NCI-H2196 treated with DMSO at 0.1 percent for 48 hours (cell line): ENCODE measurements at regions not wholly inside any gene's neighbourhood (a gene's known extent, or its start where the extent isn't known, plus 50 kb on each side); places are given as distances from the start of the nearest gene placed in this dataset.

Source experiments
- DNase-seq: peaks from one replicate; lab custom pipeline; 2025; ENCODE audit not compliant: unreplicated experiment; lab: John Stamatoyannopoulos, UW

GRCh38 chr4:4606321-4606720 is 64.5 kb upstream of the STX18 start:
- no peak for DNase-seq

- no peak for DNase-seq
Observed at GRCh38 chr4:4605849-4606248, 64.0 kb upstream of the STX18 start.

- no peak for DNase-seq
Observed at GRCh38 chr4:4603592-4603991, 61.7 kb upstream of the STX18 start.

- no peak for DNase-seq
Observed at GRCh38 chr4:4603067-4603466, 61.2 kb upstream of the STX18 start.

GRCh38 chr4:4602468-4602867 is 60.6 kb upstream of the STX18 start:
- no peak for DNase-seq

- no peak for DNase-seq
Observed at GRCh38 chr4:4601803-4602369, 60.0 kb upstream of the STX18 start.

- DNase-seq: peak; percentile 31
Observed at GRCh38 chr4:4599481-4600275, 57.8 kb upstream of the STX18 start.

- DNase-seq: no peak
Observed at GRCh38 chr4:4598851-4599411, 57.1 kb upstream of the STX18 start.

GRCh38 chr4:4596720-4597119 is 54.9 kb upstream of the STX18 start:
- no peak for DNase-seq

GRCh38 chr4:4595252-4595651 is 53.4 kb upstream of the STX18 start:
- DNase-seq: no peak

- no peak for DNase-seq
Observed at GRCh38 chr4:4594285-4594920, 52.6 kb upstream of the STX18 start.

GRCh38 chr4:4593596-4594284 is 51.9 kb upstream of the STX18 start:
- no peak for DNase-seq

- DNase-seq: no peak
Observed at GRCh38 chr4:4592414-4592813, 50.6 kb upstream of the STX18 start.
